ENCODE measurements at regions not wholly inside any gene's neighbourhood (a gene's known extent, or its start where the extent isn't known, plus 50 kb on each side); places are given as distances from the start of the nearest gene placed in this dataset.
"Not testable (repeated sequence)": the region's sequence is repeated elsewhere in the genome, so short reads cannot be mapped to it uniquely, and the experiment has no call there.

- no peak for DNase-seq
These were observed 562.3 kb upstream of the C9orf72 start for GRCh38 chr9:28135549-28135948.

DNA sequence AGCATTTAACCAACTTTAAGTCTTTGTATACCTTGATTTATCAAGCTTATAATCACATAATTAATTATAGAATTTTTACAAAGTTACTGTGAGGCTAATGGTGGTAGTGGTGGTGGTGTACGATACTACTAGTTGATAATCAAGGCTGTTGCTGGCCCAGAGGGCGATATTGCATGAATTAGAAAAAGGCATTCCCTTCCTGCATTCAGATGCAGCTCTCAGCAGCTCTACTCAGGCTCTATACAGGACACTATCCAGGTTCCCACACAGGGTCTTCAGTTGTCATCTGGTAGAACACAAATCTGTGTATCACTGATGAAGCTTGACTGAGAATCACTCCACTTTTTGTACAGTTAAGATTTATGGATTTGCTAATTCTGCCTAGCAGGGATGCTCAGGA, 562.8 kb upstream of the C9orf72 start:
- DNase-seq: no peak

- not testable (repeated sequence) for DNase-seq
These were observed 574.1 kb upstream of the C9orf72 start for GRCh38 chr9:28147430-28147829.

GRCh38 chr9:28147923-28148597, 574.8 kb upstream of the C9orf72 start:
- DNase-seq: not testable (repeated sequence)

- not testable (repeated sequence) for DNase-seq
These were observed 576.2 kb upstream of the C9orf72 start for GRCh38 chr9:28149361-28150050.

DNA sequence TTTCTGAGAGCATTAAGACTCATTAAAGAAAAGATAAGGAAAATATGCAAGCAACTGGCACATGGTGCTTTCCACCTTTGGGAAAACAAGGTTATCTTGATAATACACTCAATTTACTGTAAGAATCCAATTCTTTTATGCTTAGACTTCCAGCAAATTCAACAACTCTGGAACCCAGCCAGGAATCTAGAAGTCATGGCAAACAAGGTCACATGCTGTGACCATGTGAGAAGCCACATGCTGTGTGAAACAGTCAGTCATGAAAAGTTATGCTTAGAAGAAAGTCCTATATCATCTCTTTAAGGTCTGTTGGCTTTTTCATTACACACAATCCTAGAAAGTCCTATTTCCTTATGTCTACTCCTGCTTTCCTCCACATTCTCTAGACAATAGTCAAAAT, 581.8 kb upstream of the C9orf72 start:
- no peak for DNase-seq

GRCh38 chr9:28155671-28156070, 582.4 kb upstream of the C9orf72 start:
- no peak for DNase-seq

- no peak for DNase-seq
These were observed 585.2 kb upstream of the C9orf72 start for GRCh38 chr9:28158451-28158850.

- no peak for DNase-seq
These were observed 590.3 kb upstream of the C9orf72 start for GRCh38 chr9:28163619-28164018.

GRCh38 chr9:28166179-28166578, 592.9 kb upstream of the C9orf72 start:
- DNase-seq: no peak

DNA sequence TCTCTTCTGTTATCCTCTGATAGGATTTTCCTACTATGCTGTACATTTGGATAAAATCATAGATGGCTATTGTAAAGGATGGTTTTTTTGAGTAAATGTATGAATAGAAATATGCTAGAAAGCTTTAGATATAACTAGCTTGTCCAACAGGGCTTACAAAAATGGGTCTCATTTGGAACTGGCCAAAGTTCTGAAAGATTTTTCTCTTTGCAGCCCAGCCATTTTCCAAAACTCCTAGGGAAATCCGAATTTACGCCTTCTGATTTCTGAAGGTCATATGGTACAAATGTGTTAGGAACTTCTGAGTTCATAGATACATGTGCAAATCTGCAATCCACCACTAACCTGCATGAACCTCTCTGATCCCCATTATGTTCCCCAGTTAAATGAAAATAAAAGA, 603.9 kb upstream of the C9orf72 start:
- DNase-seq: no peak

DNA sequence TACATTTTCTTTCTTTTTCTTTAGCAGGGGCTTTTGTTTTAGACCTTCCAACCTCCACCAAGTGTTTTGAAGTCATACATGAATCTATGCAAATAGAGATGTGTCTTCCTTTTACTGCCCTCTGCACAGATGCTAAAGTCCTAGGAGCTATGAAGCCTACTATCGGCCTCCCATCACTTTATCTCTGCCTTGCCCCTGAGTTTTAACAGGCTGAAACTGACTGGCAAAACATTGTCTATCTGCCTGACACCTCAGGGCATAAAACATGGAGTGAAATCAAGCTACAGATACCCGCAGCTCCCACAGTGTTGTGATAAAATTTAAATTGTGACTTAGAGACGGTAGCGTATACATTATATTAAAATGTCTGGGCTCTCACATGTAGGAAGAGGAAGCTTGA, 604.6 kb upstream of the C9orf72 start:
- DNase-seq: no peak

DNA sequence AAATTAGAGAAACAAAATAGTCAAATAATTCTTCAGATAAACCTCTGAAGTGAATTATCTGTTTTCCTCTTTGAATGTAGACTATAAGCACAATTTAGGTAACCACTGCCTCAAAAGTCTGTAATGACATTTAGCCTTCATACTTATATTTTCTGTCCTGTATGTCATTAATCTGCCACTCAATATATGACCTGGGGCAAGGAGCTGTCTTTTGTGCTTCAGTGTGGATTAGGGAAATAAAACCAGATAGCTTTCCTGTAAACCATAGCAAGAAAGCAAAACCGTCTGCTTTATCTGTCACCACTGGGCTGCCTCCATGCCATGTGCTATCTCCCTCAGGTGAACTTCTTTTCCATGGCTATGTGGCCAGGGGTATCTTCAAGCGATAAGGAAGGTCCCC, 606.6 kb upstream of the C9orf72 start:
- no peak for DNase-seq

GRCh38 chr9:28190981-28191380, 617.7 kb upstream of the C9orf72 start:
- DNase-seq: no peak

GRCh38 chr9:28197653-28198052, 624.4 kb upstream of the C9orf72 start:
- DNase-seq: no peak

DNA sequence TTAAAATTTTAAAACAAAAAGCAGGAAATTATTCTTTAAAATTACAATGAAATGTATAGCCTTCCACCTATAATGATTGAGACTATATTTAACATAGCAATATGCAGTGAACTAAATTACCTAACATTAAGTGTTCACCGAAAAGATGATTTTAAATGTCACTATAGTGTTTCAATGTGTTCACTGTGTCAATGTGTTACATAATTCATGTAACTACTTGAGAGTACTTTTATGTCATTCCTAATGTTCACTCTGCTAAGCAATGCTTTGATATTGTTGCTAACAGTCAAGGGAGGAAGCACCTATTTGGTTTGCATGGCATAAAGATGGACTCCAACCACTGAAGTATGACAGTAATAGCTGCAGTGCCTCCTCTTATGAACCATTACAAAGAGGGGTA, 629.8 kb upstream of the C9orf72 start:
- no peak for DNase-seq

GRCh38 chr9:28206280-28206679, 633.0 kb upstream of the C9orf72 start:
- no peak for DNase-seq

DNA sequence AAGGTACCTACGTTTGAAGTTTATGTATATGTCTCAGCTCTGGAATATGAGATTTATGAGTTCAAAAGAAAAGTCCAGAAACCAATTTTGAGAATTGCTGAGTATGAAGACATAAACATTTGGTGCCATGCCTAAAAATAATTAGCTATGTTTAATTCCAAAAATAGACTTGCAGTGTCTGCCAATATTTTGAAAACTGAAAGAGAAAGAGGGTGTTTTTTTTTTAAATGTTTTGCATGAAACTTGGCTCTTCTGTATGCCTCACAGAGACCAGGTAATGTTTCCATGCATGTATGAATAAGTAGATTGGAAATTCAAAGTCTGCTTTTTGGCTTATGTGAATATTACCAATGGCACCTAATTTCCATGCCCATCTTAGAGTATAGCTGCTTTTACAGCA, 634.4 kb upstream of the C9orf72 start:
- no peak for DNase-seq

GRCh38 chr9:28209130-28209529, 635.8 kb upstream of the C9orf72 start:
- DNase-seq: no peak

GRCh38 chr9:28212979-28213378, 639.7 kb upstream of the C9orf72 start:
- DNase-seq: no peak

- no peak for DNase-seq
These were observed 642.4 kb upstream of the C9orf72 start for GRCh38 chr9:28215536-28216299.

GRCh38 chr9:28232686-28233085, 659.4 kb upstream of the C9orf72 start:
- DNase-seq: no peak

- DNase-seq: no peak
These were observed 661.0 kb upstream of the C9orf72 start for GRCh38 chr9:28234133-28234893.
